ENCODE measurements at regions not wholly inside any gene's neighbourhood (a gene's known extent, or its start where the extent isn't known, plus 50 kb on each side); places are given as distances from the start of the nearest gene placed in this dataset.

DNA sequence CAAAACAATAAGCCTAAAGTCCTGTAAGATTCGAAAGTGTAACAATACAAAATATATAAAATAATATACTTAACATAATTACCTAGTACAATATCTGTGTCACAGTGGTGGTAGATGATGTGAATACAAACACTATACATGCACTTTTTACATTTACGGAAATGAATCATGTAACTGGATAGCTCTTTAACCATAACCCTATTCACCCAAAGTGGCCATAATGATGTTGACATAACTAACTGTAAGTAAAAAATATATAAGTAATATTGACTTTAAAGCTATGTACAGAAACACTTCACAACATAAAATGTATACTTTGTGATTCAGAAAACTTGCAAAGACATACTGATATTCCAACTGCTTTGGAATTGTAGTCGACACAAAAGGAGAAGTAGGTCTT is 616.9 kb upstream of the SLC8A1 start:
- no peak for DNase-seq

DNA sequence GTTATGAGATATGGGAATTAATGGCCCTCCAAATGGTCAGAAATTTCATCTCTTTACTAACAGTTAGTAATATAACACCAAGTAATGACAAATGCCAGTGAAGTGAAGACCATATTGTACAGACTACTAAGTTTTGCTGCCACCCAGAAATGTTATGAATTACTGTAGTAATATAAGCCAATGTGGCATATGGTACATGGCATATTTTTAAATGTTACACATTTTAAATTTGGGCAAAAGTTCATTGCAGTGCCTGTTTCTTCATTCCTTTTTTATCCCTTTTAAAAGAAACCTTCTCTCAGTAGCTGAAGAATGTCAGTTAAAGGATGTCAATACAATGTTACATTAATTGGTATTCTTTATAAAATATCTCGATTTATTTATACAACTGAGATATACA is 626.5 kb upstream of the SLC8A1 start:
- DNase-seq, result no peak

DNA sequence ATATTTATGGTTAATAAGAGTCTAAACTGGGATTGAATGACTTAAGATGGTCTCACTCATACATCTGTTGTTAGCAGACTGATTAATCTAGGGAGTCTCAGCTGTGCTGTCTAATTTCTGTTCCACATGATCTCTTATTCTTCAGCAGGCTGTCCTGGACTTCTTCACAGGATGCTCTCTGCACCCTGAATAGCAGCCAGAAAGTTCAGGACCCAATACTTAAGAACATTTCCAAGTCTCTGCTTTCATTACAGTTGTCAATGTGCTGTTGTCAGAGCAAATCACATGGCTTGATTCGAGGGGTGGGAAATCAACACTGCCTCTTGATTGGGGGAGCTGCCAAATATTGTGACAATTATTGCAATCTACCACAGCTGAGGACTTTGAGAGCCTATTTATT is 627.1 kb upstream of the SLC8A1 start:
- DNase-seq, result no peak

DNA sequence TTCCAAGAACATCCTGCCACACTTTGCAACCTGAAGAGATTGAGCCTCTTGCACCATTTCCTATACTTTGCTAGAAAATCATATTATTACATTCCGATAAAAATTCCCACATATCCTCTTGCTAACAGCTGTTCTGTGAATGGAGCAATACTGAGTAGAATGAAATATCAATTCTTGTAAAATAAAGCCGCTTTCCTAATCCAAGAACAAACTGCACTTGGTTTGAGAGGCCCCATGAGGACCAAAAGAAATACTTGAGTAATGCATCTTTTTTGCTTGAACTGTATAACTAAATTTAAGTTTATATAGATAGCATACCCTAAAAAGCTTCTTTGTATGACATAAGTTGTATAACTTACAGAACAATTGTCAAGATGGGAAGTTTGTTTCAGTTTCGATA is 632.4 kb upstream of the SLC8A1 start:
- DNase-seq, result no peak

DNA sequence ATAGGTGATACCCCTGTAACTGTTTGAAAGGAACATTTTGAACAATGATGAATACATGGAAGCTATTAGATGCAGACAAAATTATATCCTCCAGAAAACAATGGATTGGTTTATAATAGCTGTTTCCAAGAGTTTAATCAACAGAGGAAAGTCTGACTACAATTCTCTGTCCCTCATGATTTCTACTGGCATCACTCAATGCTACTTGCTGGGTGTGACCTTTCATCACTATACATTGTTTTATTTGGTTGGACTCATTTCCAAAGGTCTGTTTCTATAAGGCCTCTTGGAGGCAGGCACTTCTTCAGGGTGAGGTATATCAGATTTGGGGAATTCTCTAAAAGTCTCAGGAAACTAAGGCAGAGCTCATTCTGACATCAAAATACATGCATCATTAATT is 636.1 kb upstream of the SLC8A1 start:
- no peak for DNase-seq

DNA sequence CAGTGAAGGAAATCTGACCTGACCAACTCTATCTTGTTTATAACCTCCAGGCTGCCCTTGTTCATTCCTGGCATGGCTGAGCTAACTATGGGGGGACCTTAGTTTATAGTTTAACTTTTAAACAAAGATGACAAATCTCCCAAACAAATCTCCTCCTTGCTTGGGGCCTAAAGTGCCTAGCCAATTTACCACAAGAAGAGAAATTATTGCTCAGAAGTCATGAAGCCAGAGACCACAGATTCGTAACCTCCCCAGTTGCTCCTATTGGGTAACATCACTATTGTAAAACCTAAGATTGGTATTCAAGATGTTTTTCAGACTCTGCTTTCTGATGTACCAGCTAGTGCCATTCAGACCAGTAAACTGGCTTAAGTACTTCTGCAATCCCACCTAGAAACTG is 649.4 kb upstream of the SLC8A1 start:
- no peak for DNase-seq

DNA sequence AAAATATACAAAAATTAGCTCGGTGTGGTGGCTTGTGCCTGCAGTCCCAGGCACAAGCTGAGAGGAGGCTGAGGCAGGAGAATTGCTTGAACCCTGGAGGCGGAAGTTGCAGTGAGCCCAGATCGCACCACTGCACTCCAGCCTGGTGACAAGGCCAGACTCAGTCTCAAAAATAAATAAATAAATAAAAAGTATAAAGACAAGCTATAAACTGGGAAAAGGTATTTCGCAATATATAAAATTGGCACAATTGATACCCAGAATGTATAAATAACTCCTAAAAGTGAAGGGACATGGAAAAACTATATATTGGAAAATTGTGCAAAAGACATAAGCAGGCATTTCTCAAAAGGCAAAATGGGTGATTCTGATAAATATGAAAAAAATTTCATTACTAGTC is 657.9 kb upstream of the SLC8A1 start:
- DNase-seq, result no peak

DNA sequence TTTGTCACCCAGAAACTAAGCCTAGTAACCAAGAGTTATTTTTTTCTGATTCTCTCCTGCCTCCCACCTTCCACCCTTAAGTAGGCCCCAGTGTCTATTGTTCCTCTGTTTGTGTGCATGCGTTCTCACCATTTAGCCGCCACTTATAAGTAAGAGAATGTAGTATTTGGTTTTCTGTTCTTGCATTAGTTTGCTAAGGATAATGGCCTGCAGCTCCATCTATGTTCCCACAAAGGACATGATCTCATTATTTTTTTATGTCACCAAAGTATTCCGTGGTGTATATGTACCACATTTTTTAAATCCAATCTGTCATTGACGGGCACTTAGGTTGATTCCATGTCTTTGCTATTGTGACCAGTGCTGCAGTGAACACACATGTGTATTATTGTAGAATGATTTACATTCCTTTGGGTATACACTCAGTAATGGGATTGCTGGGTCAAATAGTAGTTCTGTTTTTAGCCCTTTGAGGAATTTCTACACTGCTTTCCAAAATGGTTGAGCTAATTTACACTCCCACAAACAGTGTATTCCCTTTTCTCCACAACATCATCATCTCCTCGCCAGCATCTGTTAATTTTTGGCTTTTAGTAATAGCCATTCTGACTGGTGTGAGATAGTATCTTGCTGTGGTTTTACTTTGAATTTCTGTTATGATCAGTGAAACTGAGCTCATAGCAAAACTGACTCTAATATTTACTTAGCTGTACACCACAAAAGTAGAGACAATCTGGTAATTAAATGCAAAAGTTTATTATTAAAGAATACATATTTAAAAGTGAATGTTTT is 660.1 kb upstream of the SLC8A1 start:
- no peak for DNase-seq

DNA sequence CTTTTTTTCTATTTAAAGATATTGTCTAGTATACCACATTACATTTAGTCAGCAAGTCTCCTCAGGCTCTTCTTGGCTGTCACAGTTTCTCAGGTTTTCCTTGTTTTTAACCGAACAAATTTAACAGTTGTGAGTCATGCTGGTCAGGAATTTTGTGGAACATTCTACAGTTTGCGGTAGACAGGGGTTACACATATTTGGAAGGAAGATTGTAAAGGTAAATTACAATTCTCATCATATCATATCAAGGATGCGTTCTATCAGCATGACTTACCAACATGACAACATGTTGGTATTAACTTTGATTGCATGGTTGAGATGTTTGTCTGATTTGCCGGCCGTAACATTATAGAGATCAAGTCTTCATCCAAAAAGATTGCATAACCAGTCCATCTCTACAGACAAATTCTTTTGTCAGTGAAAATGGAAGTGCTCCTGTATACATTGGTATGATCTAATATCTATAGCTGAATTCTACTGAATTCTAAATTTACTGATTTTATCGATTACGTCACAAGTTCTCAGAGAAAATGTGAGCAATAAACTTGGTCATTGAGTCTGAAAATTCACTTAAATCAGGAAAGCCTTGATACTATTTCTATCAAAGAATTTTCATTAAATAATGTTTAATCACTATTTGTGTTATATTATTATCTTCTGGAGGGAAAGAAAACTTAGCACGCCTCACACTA is 664.4 kb upstream of the SLC8A1 start:
- no peak for DNase-seq

DNA sequence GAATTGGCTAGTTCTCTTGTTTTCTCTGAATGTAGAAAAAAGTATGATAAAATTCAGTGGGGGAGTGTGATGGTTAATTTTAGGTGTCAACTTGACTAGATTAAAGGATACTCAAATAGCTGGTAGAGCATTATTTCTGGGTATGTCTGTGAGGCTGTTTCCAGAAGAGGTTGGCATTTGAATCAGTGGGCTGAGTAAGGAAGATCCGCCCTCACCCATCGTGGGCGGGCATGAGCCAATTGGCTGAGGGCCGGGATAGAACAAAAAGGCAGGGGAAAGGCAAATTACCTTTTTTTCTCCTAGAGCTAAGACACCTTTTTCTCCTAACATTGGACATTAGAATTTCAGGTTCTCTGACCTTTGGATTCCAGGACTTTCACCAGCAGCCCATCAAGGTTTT is 667.6 kb upstream of the SLC8A1 start:
- DNase-seq, result no peak

DNA sequence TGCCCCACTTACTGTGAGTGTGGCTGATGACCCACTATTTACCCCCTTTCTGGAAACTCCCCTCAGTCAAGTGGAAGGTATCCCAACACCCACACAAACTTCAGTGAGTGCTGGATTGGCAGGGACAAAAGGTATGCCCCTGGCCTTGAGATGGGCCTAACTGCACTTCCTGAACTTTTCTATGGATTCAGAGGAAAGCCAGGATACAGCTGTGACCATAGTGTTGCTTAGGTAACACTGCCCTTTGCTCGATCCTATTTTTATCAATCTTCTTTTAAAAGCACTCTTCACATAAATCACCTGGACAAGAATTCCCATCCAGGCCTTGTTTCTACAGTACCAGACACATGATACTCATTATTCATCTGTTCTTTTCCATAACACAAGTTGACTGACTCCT is 671.5 kb upstream of the SLC8A1 start:
- no peak for DNase-seq

DNA sequence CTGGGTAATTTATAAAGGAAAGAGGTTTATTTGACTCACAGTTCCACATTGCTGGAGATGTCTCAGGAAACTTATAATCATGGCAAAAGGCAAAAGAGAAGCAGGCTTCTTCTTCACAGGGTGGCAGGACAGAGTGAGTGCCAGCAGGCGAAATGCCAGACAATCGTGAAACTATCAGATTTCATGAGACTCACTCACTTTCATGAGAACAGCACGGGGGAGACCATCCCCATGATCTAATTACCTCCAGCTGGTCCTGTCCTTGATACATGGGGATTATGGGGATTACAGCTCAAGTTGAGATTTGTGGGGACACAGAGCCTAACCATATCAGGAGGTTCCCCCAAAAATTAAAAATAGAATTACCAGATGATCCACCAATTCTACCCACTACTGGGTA is 675.5 kb upstream of the SLC8A1 start:
- DNase-seq, result no peak

DNA sequence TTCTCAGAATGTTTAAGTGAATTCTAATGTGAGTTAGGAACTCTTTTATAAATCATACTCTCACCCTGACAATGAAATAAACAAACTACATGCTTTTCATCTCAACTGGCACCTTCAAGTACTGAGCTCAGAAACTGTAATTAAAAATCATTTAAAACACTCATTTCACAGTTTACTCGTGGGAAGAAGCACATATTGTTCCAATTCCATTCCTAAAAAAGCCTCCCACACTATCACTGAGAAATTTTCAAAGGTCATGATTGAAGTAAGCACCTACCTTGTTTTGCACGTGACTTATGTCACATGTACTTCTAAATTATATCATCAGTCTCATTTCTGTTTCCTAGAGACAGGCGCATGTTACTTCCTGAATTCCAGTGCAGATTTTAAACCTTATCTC is 678.1 kb upstream of the SLC8A1 start:
- no peak for DNase-seq

DNA sequence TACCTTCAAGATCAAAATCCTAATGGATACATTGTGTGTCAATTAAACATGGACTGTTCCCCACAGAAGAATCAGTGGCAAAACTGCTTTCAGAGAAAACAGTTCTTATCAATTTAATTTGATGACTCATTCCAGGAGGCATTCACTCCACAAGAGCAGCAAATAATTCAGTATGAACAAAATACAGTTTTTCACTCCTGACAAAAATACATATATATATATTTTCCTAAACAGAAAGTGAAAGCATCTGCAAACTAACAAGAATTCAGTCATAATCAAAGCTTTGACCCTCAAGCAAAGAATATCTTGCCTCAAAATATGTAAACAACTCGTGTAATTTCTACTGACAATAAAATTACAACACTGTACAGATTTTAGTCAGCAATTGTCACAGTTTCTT is 685.1 kb upstream of the SLC8A1 start:
- DNase-seq, result no peak

DNA sequence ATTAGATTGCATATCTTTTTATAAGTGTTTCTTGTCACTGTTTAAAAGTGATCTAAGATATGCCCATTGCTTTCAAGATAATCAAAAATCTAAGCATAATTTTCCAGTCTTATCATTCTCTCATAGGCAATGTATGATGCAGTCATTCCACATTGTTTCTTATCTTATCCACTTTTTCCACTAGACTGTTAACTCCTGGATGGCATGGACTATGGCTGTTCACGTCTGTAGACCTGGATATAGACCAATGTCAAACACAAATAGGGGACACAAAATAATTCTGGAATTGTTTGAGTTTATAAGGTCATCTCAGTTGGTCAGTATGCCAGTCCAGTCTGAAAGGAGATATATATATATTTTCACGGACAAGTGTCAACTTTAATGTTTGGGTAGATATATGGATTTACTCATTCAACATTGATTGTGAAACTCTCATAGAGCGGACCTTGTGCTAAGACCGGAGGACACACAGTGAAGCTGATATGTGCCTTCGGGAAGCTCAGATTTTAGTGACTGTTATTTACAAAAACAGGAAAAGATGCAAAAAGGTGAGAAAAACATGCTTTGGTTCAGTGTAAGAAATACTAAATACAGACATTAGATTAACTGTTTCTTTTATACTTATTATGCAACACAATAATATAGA is 689.4 kb upstream of the SLC8A1 start:
- no peak for DNase-seq

DNA sequence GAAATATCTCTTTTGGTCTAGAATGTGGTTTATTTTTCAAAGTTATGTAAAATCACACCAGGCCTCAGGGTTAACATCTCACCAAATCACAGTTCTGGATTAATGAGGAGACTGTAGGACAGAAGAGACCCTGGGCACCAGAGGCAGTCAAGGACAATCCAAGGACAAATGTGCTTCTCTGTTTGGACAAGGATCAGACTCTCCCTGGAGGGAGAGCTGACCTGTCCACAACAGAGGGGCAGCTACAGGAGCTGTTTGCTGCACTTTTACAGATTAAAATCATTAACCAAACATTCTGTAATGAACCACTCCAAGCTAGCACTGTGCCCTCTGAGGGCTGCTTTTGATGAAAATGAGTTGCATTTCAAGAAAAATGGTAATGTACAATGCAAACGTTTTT is 690.6 kb upstream of the SLC8A1 start:
- no peak for DNase-seq

DNA sequence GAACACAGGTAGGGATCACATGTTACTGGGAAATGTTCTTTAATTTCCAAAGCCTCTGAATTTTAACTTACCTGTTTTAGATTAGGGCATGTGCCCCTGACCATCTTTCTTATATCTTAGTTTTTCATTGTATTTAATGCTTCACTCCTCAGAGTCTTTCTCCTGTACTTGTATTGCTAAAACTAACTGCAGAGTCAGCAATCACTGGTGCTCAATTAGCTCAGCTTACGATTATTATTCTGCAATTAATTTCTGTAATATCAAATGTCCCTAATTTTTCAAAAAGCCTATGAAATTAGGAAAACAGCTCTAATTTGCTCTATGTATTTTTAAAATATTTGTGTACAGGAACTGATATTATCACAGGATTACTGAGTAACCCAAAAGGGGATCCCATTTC is 693.2 kb upstream of the SLC8A1 start:
- DNase-seq, result no peak

DNA sequence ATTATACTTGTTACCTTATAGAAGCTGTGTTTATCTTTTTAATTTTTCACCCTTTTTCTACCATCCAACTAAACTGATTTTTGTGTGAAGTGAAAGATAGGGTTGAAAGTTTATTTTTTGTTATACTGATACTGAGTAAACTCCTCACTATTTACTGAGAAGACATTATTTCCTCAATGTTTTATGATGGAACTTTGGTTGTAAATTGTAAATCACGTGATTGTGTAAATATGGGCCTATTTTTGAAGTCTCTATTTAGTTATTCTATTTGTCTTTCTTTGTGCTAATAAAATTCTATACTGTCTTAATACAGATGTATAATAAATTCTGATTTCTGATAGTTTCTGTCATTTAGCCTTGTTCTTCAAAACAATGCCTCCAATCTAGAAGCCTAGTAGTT is 697.2 kb upstream of the SLC8A1 start:
- DNase-seq, result no peak

DNA sequence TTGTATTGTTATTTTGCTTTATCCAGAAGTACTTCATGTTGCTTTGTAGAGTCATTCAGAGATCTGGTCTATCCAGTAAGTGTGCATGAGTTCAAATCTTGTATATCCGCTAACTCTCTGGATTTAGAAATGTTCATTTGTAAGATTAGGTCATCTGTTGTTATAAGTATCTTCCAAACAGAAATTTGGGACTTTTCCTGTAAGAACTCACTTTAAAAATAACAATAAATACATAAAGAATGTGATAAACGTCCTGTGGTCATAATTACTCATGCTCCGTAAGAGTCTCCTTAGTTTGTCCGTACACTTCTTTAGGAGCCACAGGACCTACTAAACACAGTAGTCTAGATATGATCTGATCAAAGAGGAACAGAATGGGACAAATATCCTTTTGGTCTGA is 699.9 kb upstream of the SLC8A1 start:
- DNase-seq, result no peak

DNA sequence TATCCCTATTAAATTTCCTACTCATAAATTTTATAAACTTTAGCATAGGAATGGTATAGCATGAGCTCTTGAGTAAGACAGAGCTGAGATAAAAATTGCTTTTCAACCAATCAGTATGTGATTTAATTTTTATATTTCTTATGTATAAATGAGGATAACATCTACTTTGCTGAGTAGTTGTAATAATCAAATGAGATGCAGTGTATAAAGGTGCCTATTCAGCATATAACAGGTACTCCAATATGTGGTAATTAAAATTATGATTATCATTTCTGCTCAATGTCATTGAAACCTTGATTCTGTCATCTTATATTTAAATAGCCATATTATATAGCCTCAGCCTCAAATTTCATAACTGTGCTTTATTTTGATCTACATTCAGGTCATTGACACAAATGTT is 700.4 kb upstream of the SLC8A1 start:
- no peak for DNase-seq

DNA sequence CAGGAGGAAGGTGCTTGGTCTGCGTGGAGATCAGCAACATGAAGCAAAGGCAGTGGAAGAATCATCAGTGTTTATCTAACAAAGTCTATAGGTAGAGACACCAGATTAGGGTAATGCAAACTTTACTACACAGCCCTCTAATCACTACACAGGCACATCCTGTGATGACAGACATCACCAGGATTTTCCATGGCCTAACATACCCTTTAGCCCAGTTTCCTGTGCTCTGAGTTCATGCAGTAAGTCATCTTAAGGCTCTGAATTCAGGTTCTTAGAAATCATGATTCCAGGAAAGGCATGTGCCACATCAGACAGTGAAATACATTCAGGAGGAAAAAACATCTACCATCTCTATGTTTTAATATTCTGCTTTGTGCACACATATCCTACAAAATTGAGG is 708.5 kb upstream of the SLC8A1 start:
- DNase-seq, result no peak

DNA sequence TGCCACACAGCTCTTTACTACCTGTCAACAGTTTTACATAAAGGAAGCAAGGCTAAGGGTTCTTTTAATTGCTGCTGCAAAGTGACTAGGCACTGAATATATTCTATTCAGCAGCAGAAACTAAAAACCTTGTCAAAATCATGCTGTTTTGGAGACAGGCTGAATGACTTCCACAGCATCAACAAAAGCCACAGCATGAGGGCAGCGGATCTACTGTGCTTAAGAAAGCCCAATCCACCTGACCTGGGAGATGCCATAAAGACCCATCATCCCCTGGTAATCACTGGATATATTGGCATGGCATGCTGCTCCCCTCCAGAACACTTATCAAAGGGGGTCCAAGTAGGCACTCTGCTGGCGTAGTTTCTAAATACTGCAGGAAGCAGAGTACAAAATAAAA is 715.1 kb upstream of the SLC8A1 start:
- no peak for DNase-seq

DNA sequence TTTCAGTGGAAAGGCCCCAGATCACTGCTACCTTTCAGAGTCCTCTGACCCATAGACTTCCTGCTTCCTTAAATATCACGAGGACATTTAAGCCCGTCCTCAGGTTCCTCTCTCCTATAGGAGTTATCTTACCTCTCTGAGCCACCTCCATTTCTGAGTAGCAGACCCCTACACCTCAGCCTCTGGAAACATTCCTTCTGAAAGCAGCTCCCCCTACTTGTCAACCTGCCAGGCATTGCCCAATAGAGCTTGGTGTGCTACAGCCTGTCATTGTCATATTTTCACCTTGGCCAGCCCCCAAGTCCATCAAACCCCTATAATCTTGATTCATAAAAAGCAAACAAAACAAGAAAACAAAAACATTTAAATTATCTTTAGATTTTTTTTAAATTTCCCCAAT is 717.9 kb upstream of the SLC8A1 start:
- DNase-seq, result no peak

DNA sequence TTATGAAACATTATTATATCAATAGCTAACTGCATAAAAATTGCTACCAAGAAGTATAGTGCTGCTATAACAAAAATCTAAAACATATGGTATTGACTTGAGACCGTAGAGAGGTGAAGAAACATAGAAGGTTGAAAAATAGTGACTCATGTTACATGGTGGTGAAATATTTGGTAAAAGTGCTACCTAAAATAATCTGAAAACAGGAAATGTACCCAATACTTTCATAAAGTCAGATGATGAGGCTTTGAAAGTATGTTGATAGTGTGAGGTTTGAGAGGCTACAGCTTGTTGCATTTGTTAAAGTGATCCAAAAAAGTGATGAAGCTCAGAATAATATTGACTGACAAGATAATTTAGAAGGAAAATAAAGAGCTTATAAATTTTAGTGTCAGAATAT is 718.7 kb upstream of the SLC8A1 start:
- no peak for DNase-seq

DNA sequence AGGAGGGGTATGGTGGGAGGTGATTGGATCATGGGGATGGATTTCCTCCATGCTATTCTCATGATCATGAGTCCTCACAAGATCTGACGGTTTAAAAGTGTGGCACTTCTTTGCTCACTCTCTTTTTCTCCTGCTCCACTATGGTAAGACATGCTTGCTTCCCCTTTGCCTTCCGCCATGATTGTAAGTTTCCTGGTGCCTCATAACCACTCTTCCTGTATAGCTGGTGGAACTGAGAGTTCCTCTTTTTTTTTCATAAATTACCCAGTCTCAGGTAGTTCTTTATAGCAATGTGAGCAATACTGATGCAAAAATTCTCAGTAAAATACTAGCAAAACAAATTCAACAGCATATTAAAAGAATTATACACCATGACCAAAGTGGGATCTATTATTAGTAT is 728.5 kb upstream of the SLC8A1 start:
- DNase-seq, result no peak

Data from AML-193 (cell line).